GM21529 (cell line): ENCODE measurements at regions not wholly inside any gene's neighbourhood (a gene's known extent, or its start where the extent isn't known, plus 50 kb on each side); places are given as distances from the start of the nearest gene placed in this dataset.
"Not testable (repeated sequence)": the region's sequence is repeated elsewhere in the genome, so short reads cannot be mapped to it uniquely, and the experiment has no call there.

Source experiments
- ATAC-seq: cut with Tn5 transposase; IDR thresholded peaks from one replicate; pipeline ENCODE4 v1.9.1; 2021; ENCODE audit not compliant: unreplicated experiment

DNA sequence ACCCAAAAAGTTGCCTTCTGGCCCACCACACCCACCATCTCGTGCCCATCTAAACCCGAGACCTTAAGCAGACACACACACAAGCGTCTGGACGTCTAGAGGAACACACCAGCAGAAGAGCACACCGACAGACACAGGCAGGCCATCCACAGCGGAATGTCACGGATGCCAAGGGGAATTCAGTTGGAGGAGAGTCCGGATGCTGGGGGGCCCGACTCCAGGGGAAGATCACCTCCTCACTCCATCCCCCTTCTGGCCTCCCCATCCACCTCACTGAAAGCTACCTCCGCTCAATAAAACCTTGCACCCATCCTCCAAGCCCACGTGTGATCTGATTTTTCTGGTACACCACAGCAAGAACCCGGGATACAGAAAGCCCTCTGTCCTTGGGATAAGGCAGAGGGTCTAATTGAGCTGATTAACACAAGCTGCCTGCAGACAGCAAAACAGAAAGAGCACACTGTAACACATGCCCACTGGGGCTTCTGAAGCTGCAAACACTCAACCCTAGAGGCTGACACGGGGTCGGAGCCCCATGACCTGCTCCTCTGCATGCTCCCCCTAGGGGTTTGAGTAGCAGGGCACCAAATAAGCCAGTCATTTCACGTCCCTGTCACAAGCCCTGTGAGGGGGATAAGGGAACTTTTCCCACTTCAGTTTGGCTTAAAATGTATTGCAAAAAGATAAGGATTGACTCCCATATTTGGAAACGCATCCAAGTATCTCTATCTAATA, 339.6 kb upstream of the PCDH10 start:
- ATAC-seq: no peak

DNA sequence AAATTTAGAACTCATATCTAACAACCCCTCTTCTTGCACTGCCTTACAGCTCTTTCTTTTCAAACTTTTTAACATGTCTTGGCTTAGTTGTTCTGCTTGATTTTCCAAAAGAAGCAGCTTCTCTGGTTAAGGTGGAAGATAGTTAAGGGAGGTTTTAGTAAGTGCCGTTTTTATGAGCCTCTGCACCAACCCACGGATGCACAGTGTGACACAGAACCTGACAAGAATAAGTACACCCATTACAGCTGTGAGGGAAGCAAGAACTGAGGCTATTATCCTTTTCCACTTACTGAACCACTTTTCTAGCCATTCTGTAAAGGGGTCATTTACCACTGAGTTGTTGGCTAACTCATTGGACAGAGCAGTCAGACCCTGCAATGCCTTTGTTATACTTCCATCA, 336.0 kb upstream of the PCDH10 start:
- ATAC-seq: not testable (repeated sequence)

DNA sequence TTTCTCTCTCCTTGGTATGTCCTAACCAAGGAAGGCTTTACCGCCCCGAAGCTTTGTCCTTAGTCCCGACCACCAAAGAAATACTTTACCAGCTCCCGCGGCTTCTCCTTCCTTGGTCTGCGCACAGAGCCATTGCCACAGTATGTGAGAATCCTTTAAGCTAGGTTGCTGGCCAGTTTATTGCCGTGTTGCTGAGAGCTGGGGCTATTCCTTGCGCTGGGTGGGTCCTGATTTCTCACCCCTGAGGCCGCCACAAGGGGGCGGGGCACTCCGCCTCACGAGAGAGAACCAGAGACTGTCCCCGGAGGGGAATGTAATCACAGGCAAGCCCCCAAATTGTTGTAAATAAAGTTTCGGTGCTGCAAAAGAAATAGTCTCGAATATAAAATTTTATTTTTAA, 331.0 kb upstream of the PCDH10 start:
- no peak for ATAC-seq

DNA sequence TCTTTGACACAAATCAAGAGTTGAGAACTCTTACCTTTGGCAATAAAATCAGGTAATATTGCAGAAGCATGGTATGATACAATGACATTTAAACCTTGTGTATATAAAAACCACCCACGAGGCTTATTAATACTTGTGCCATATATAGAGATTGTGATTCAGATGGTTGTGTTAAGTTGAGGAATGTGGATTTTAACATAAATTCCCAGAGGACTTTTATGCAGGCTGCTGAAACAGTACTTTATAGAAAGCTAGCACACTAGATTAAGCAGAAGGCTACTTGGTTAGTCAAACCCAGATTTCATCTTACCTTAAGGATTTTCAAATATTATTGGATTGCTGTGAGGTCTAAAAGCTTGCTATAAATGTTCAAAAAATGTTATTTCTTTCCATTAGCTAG, 325.7 kb upstream of the PCDH10 start:
- ATAC-seq: no peak

DNA sequence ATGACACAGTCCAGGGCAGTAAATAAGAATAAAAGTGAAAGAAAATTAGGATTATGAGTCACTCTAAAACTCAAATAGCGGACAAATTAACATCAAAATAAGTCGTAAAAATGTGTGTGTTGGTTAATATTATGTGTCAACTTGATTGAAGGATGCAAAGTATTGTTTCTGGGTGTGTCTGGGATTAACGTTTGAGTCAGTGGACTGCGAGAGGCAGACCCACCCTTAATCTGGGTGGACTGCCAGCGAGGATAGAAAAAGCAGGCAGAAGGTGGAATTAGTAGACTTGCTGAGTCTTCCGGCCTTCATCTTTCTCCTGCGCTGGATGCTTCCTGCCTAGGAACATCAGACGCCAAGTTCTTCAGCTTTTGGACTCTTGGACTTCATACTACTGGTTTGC, 324.3 kb upstream of the PCDH10 start:
- no peak for ATAC-seq

DNA sequence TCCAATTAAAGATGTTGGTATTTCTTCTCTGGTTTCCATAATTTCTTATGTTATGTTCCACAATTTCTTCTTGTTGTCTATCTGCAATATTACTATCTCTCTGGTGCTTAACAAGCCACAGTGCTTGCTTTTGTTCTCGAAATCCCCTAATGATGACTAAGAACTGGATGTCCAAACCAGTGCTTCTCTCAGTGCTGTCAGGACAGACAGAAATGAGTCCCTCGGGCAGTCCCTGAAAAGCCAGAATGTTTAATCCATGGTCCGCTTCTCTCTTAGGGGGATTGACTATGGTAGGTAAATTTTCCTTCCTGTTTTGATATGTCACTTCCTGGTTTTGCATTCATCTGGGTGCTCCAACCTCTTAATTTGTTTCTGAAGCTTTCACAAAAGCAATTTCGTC, 321.6 kb upstream of the PCDH10 start:
- ATAC-seq: no peak

DNA sequence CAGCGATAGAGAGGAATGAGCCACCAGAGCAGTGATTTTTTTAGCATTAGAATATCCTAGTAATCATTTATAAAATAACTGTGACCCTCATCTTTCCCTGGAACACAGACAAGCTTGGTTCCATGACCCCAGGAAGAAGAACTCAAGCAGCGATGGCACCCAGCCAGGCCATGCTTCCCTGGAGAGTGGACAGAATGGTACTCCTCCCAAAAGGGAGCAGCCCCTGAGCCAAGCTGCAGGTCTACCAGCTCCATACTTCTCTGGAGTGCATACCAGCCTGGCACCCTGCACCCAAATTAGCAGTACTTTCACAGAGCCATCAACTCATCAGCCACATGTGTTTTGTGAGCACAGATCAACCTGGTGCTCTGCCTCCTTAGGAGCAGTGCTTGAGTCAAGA, 310.9 kb upstream of the PCDH10 start:
- ATAC-seq: no peak

GRCh38 chr4:132839070-132839469, 310.0 kb upstream of the PCDH10 start:
- ATAC-seq: no peak

- no peak for ATAC-seq
These were observed 289.2 kb upstream of the PCDH10 start for GRCh38 chr4:132859929-132860328.

GRCh38 chr4:132860976-132861375, 288.1 kb upstream of the PCDH10 start:
- no peak for ATAC-seq

DNA sequence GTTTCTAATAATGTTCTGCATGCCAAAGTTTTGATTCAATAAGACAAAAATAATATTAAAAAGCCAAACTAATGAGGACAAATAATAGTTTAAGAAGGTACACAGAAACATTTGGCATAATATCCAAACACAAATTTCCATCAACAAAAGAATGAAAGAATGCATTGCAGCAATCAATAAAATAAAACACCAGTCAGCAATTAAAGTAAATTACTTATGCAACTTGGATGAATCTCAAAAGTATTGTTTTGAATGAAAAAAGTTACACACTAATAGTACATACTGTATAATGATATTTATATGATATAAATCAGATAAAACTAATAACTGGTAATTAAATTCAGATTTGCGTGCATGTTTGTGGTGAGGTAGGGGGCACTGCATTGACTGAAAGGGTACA, 285.5 kb upstream of the PCDH10 start:
- no peak for ATAC-seq

DNA sequence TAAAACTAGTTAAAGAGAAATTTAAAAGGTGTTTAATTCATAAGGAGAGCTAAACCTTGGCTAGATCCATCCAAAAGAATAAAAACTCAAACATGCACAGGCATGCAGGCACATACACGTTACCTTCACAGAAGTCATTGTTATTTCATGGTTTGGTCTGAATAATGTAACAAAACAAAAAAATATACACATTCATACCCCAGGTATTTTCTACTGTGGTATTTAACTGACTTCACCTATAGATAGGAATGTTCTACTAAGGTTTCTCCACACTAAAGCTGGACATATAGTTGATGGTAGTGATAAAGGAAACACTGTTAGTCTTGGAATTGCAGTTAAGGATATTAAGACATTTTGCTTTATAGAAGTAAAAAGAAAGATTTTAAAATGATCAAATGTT, 283.6 kb upstream of the PCDH10 start:
- no peak for ATAC-seq

DNA sequence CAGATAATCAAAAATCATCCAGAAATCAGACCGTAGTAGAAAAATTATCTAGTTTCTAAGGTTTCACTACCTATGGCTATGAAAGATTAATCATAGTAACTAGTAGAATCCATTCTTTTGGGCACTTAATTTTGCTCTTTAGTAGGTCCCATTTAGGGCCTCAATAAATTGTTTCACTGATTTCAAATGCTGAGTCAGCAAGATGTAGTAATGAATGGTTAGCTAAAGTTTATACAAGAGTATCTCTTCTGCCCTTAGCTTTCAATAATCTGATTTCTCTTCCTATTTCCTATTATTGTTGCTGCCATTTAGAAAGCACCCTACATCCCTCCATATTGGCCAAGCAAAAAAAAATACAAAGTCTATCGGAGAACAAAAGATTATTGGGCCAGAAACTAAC, 283.2 kb upstream of the PCDH10 start:
- ATAC-seq: no peak

- no peak for ATAC-seq
These were observed 282.5 kb upstream of the PCDH10 start for GRCh38 chr4:132866616-132867015.

DNA sequence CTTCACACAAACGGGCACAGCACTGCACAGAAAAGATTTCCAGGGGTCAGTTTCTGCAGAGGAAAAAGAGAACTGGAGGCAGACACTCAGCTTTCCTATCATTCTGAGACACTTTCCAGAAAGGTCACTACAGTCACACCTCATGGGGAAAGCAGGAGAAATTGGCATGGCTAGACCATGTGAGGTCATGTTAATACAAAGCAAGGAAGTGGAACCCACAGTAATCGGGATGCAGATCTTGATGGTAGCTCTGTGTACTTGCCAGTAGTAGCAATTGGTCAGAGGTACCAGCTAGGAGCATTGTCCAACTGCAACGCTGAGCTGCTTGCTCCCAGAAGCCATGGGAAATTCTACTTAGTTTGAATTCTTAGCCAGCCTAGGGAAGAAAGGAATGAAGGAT, 255.3 kb upstream of the PCDH10 start:
- ATAC-seq: no peak

GRCh38 chr4:132901224-132901623, 247.9 kb upstream of the PCDH10 start:
- no peak for ATAC-seq

- no peak for ATAC-seq
These were observed 238.8 kb upstream of the PCDH10 start for GRCh38 chr4:132910229-132910748.

GRCh38 chr4:132918096-132918495, 231.0 kb upstream of the PCDH10 start:
- ATAC-seq: no peak

DNA sequence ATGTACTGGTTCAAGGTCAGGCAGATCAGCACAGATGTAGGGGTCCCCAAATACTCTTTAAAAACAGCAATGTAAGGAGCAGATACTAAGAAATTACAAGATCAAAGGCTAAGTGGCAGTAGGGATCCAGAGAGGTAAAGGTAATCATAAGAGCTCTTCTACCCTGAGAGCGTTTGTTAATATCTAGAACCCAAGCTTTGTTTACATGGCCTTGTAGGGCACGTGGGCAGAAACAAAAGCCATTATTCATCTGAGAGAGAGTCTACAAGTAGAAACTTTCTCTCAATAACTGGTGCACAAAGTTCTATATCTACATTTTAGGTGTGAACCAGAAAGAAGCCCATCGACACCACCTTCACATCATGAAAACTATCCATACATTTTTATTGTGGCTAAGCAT, 225.6 kb upstream of the PCDH10 start:
- ATAC-seq: no peak

DNA sequence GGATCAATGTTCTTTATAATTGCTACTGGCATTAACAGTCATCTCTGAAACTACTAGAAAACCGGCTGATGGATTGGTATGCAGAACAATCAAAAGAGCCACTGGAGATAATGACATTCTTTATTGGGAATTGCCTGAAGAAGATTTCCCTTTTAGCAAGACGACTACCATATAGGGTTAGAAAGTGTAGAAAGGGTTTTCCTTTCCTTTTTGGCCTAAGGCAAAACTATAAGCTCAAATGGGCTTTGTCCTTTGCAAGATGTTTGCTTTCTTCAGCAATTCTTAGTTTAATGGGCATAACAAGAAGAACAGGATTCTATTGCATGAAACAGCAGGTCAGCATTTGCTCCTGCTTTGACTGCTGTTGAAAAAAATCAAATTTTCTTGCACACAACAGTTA, 214.2 kb upstream of the PCDH10 start:
- no peak for ATAC-seq

- no peak for ATAC-seq
These were observed 193.9 kb upstream of the PCDH10 start for GRCh38 chr4:132955146-132955545.

GRCh38 chr4:132956962-132957361, 192.1 kb upstream of the PCDH10 start:
- no peak for ATAC-seq
